ENCODE measurements at regions not wholly inside any gene's neighbourhood (a gene's known extent, or its start where the extent isn't known, plus 50 kb on each side); places are given as distances from the start of the nearest gene placed in this dataset.

DNA sequence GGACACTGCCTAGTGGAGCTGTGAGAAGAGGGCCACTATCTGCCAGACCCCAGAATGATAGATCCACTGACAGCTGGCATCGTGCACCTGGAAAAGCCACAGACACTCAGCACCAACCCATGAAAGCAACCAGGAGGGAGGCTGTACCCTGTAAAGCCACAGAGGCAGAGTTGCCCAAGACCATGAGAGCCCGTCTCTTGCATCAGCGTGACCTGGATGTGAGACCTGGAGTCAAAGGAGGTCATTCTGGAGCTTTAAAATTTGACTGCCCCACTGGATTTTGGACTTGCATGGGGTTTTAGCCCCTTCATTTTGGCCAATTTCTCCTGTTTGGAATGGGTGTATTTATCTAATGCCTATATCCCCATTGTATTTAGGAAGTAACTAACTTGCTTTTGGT is 83.5 kb upstream of the P3H2 start:
- ATAC-seq (no peak), DNase-seq (no peak)
- no peaks in the 10 kb centered on the region for H3K4me1 ChIP-seq
- no peaks in the 10 kb centered on the region for H3K27me3 ChIP-seq
- H3K27ac ChIP-seq: no peak overlapping the region
- no peaks in the 10 kb centered on the region for H3K36me3 ChIP-seq (replicated peaks in 1 of 2; ENCODE audit: insufficient read depth in 1 of 2, low read depth in 2 of 2)
- 93 to 96% methylated on average over 3 of the region's 3 CpGs for WGBS, 2 donors
- H3K4me3 ChIP-seq: no peak overlapping the region
- intact Hi-C loops (cut with DNase I): loop anchor here (5.0 kb wide), 1 partner anchor 237 kb away; no protein-coding TSS in a partner anchor
- TF ChIP-seq, protein P1, sequence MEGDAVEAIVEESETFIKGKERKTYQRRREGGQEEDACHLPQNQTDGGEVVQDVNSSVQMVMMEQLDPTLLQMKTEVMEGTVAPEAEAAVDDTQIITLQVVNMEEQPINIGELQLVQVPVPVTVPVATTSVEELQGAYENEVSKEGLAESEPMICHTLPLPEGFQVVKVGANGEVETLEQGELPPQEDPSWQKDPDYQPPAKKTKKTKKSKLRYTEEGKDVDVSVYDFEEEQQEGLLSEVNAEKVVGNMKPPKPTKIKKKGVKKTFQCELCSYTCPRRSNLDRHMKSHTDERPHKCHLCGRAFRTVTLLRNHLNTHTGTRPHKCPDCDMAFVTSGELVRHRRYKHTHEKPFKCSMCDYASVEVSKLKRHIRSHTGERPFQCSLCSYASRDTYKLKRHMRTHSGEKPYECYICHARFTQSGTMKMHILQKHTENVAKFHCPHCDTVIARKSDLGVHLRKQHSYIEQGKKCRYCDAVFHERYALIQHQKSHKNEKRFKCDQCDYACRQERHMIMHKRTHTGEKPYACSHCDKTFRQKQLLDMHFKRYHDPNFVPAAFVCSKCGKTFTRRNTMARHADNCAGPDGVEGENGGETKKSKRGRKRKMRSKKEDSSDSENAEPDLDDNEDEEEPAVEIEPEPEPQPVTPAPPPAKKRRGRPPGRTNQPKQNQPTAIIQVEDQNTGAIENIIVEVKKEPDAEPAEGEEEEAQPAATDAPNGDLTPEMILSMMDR (IDR thresholded peaks at IDR 0.05): no peak
- no peak for TF ChIP-seq POLR2A (IDR thresholded peaks at IDR 0.05)
- no peaks in the 10 kb centered on the region for H3K9me3 ChIP-seq

DNA sequence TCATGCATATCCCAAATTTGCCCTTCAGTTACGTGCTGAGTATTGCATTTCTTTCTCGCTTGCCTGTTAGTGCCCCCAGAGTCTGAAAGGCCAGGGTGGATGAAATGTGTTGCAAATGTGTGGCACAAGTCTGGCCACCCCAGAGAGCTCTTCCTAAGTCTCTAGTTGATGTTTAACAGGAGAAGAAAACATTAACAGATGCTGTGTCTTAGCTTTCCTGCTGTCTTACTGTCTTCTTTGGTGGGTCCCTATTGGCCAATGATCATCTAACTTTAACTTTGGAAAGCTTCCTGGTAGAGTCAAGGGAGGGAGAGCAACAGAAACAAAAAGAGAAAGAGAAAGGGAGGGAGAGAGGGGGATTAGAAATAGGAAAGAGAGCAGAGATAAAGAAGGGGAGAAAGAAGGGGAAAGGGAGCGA is 76.7 kb upstream of the P3H2 start:
- no peaks in the 10 kb centered on the region for H3K36me3 ChIP-seq (replicated peaks in 1 of 2; ENCODE audit: insufficient read depth in 1 of 2, low read depth in 2 of 2)
- no peaks in the 10 kb centered on the region for H3K9me3 ChIP-seq
- H3K27me3 ChIP-seq: no peaks in the 10 kb centered on the region
- DNase-seq (no peak), ATAC-seq (no peak)
- no peak overlapping the region for H3K4me3 ChIP-seq
- no peak for TF ChIP-seq POLR2A (IDR thresholded peaks at IDR 0.05)
- TF ChIP-seq, protein P1 (IDR thresholded peaks at IDR 0.05): no peak
- 82 to 91% methylated on average over 3 of the region's 3 CpGs for WGBS, 2 donors
- no peaks in the 10 kb centered on the region for H3K4me1 ChIP-seq
- intact Hi-C loops (cut with DNase I): no loop called here
- no peak overlapping the region for H3K27ac ChIP-seq

DNA sequence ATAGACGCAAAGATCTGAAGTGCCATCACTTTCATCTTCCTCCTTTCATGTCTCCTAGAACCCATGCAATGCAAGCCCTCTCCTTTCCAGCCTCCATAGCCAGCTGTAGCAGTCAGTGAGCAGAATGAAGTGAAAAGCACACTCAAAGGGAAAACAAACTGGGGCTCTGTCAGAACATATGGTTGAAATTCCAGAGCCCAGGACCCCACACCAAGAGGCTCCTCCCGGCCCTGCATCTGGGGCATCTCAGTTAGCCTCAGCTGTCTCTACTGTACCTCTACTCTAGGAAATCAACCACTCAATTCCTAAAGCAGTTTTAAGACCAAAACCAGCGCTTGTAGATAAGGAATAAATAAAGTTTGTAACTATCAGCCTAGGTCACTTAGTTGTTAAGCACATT is 73.8 kb upstream of the P3H2 start:
- H3K4me3 ChIP-seq: no peak overlapping the region
- DNase-seq (no peak), ATAC-seq (no peak)
- 73 to 79% methylated on average over 3 of the region's 3 CpGs for WGBS, 2 donors
- TF ChIP-seq POLR2A (IDR thresholded peaks at IDR 0.05): no peak
- TF ChIP-seq, protein P1 (IDR thresholded peaks at IDR 0.05): no peak
- no peaks in the 10 kb centered on the region for H3K9me3 ChIP-seq
- H3K27ac ChIP-seq: no peak overlapping the region
- H3K4me1 ChIP-seq: no peaks in the 10 kb centered on the region
- H3K27me3 ChIP-seq: no peaks in the 10 kb centered on the region
- H3K36me3 ChIP-seq (replicated peaks in 1 of 2; ENCODE audit: insufficient read depth in 1 of 2, low read depth in 2 of 2): no peaks in the 10 kb centered on the region
- intact Hi-C loops (cut with DNase I): no loop called here

DNA sequence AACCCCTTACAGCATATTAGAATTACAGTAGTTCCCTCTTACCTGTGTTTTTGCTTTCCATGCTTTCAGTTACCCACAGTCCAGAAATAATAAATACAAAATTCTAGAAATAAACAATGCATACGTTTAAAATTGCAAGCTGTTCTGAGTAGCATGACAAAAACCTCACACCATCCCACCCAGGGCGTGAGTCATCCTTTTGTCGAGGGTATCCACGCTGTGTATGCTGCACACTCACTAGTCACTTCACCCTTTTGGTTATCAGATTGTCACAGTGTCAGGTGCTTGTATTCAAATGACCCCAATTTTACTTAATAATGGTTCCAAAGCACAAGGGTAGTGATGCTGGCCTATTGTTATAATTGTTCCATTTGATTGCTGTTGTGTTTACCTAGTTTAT is 72.5 kb upstream of the P3H2 start:
- no peaks in the 10 kb centered on the region for H3K36me3 ChIP-seq (replicated peaks in 1 of 2; ENCODE audit: insufficient read depth in 1 of 2, low read depth in 2 of 2)
- H3K4me3 ChIP-seq: no peak overlapping the region
- intact Hi-C loops (cut with DNase I): no loop called here
- TF ChIP-seq, protein P1 (IDR thresholded peaks at IDR 0.05): no peak
- TF ChIP-seq POLR2A (IDR thresholded peaks at IDR 0.05): no peak
- DNase-seq: no peak
- ATAC-seq: no peak
- H3K4me1 ChIP-seq: no peaks in the 10 kb centered on the region
- no peaks in the 10 kb centered on the region for H3K9me3 ChIP-seq
- no peak overlapping the region for H3K27ac ChIP-seq
- H3K27me3 ChIP-seq: no peaks in the 10 kb centered on the region
- 61% methylated on average over 4 of the region's 4 CpGs for WGBS, 2 donors

DNA sequence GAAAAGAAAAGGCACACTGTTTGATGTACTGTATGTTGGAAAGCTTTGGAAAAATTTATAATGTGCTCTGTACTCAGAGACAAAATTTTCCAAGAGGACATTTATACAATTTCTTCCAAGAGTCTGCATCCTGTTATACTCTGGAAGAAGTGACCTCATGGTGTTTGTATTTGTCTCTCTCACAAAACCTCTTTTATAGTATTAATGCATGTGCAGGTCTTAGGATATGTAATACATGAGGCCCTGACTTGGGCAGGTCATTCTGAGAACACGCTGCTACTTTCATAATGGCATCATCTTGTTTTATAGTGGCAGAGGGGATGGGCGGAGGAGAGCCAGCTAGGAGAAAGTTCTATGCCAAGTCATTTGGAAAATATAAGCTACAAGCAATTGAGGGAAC is 72.0 kb upstream of the P3H2 start:
- Histone ChIP-seq H3K27me3 (no peaks in the 10 kb centered on the region), H3K36me3 (replicated peaks in 1 of 2; ENCODE audit: insufficient read depth in 1 of 2, low read depth in 2 of 2) (no peaks in the 10 kb centered on the region), H3K27ac (no peak overlapping the region), H3K4me3 (no peak overlapping the region), H3K9me3 (no peaks in the 10 kb centered on the region), H3K4me1 (no peaks in the 10 kb centered on the region)
- DNase-seq (no peak), ATAC-seq (no peak)
- WGBS, 2 donors: 74 to 83% methylated on average over 2 of the region's 2 CpGs
- no peak for TF ChIP-seq POLR2A (IDR thresholded peaks at IDR 0.05)
- TF ChIP-seq, protein P1 (IDR thresholded peaks at IDR 0.05): no peak
- intact Hi-C loops (cut with DNase I): no loop called here
